ENCODE measurements at regions not wholly inside any gene's neighbourhood (a gene's known extent, or its start where the extent isn't known, plus 50 kb on each side); places are given as distances from the start of the nearest gene placed in this dataset.

DNA sequence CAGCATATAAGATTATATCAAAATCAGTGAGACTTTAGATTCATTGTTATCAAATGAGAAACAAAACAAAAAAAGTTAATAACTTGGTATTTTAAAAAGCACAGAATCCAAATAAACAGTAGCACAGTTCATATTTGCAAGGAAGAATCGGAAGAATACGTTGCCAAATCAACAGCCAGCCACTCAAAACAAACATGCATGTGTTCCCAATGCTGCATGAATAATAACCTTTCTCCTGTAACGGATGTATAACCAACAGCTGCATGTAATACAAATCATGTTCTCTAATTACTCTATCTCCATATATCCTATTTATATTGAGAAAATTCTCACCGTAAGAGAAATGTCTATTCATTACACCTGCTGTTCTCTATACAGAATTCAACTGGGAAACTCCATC, 98.9 kb upstream of the FOXD3 start:
- DNase-seq, result no peak

DNA sequence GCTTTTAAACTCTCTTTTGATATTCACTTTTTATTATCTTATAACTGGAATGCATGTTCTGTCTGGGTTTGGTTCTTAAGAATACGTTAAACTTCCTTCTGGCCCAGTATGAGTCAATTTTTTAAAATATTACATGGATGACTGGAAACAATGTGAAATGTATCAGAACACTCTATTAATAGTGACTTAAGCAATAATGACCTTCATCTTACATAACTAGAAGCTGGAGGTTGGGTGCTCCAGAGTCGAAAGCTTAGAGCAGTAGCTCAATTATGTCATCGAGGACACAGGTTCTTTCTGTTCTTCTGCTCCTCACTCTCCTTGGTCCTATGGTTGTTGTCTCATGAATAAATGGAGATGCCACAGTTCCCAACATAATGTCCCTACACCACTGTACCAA, 91.6 kb upstream of the FOXD3 start:
- no peak for DNase-seq

DNA sequence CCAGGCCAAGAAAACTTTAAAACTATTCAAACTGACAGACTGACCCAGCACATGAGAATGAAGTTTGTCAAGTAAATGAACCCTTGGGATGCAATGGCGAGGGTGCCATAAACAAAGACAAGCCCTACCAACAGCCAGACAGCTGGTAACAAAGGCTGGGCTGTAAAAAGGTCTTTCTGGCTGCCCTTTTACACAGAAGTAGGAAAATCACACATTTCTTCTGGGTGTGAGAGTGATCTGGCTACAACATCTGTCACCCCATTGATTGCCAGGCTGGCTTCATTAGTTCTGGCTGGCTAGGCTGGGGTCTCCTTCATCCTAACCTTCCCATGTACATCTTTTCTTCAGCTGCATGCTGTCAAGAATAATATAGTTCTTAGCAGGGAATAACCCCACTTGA, 83.6 kb upstream of the FOXD3 start:
- no peak for DNase-seq

DNA sequence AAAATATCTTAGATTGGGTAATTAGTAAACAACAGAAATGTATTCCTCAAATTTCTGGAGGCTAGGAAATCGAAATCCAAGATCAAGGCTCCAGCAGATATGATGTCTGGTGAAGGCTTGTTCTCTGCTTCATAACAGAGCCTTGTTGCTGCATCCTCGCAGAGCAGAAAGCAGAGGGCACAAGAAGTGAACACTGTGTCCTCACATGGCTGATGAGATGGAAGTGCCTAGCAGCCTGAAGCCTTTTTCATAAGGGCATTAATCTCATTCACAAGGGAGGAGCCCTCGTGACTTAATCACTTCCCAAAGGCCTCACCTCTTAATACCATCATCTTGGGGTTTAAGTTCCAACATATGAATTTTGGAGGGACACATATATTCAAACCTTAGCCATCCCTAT, 77.2 kb upstream of the FOXD3 start:
- no peak for DNase-seq

DNA sequence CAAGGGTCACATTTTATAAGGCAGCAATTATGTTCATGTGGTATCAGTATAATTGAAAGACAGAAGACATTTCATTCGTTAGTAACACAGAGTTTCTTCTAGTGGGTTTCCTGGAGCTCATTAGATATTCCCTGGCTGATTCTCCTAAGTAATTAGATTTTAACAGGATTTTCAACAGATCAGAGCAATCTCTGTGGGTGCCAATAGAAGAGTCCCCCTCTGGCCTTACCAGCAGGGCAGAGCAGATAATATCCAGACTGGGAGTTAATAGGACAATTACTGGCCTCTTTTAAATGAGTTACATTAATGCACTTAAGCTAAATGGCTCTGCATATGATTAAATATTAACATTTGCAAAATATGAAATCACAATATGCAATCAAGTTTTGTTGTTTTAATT, 74.2 kb upstream of the FOXD3 start:
- DNase-seq, result no peak

DNA sequence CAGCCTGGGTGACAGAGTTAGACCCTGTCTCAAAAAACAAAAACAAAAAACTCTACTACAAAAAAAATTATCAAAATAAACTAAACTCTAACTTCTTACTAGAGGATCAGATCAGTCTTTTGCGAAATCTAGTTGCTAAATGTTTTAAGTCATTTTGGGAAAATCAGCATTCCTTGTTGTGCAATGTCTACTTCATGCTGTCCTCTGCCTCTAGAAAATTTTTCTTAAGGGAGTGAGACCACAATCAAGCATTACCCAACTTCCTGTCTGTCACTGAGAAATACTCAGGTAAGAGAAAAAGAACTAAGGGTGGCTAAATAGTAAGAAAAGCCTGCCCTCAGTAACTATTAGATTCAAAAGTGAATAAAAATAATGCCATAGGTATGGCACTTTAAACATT, 67.2 kb upstream of the FOXD3 start:
- no peak for DNase-seq

DNA sequence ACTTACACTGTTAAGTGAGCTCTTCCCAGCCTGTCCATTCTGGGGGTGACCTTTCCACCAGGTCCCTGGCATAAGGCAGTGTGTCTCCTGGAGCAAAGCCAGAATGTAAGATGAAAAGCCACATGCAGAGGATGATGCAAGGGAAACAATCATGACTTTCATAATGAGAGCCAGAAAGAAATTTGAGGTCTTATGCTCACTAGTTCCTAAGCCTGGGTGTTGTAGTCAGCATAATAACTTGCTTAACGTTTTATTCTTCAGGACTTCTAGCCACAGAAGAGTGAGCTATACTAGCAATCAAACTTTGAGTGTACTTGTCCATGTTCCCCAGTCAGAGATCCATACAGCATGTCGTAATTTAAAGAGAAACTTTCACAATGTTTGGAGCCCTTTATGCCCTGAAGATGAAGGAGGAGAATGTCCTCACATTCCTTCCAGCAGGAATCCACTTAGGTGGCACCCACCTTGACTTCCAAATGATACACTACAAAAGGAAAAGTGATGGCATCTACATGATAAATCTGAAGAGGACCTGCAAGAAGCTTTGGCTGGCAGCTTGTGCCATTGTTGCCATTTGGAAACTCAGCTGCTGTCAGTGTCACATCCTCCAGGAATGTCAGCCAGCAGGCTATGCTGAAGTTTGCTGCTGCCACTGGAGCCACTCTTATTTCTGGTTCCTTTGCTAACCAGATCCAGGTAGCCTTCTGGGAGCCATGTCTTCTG, 60.5 kb upstream of the FOXD3 start:
- DNase-seq, result no peak

DNA sequence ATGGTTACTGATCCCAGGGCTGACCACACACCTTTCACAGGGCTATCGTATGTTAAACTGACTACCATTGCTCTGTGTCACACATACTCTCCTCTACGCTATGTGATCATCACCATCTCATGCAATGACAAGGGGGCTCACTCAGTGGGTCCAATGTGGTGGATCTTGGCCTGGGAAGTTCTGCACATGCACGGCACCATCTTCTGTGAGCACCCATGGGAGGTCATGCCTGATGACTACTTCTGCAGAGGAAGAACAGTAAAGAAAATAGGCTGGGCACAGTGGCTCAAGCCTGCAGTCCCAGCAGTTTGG, 60.0 kb upstream of the FOXD3 start:
- DNase-seq, result no peak

DNA sequence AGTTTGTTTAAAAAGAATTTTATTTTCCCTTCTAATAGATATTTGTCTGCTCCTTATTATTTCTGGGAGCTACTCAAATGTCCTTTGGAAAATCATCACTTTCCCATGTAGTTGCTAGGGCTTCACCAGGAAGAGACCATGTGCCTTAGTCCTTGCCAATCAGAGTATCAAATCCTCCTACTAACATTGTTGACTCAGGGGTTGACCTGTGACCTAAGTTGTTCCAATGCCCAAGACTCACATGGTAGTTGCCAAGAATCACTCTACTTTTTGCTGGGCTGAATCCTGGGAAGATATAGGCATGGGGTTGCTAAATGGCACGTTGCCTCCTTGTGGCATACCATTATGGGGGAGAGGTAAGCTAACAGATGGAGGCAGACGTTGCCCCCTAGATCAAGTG, 58.2 kb upstream of the FOXD3 start:
- no peak for DNase-seq

DNA sequence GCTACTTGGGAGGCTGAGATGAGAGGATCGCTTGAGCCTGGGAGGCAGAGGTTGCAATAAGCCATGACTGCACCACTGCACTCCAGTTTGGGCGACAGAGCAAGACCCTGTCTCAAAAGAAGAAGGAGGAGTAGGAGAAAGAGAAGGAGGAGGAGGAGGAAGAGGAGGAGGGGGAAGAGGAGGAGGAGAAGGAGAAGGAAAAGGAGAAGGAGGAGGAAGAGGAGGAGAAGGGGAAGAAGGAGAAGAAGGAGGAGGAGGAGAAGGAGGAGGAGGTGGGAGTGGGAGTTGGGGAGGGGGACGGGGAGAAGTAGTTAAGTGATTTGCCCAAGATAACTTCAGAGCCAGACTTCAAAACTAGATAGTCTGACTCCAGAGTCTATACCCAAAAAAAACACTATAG, 55.5 kb upstream of the FOXD3 start:
- no peak for DNase-seq

DNA sequence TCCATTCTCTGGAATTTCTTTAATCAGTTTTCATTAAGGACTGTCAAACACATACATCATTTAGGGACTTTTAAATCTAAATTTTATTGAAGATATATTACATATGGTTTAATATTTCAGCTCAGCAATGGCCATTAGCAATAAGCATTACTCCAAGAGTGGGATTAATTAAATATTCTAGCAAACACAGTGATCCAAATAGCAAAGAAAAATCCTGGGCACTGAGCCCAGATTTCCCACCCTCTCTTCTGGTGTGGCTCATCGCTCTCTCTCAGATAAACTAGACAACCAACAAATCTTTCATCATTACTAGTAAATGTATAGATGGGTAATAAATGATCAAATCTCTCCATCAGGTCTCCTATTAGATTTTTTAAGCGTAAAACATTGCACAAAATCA, 53.5 kb upstream of the FOXD3 start:
- no peak for DNase-seq

DNA sequence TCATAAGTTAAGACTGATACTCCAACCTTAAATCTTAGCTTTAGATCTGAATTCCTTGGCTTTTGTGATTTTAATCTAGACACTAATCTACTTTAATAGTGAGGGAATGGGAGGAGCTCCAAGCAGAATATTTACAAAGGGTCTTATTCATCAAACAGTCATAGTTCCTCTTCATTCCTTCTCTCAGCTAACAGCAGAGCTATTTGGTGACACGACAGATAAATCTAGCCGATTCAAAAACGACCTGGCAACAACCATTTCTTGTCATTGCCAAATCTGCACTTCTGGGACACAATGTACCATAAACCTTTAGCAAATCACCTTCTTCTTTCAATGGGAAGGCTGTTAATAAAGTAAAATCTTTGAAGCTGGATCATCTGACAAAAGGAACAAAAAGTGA, 52.8 kb upstream of the FOXD3 start:
- no peak for DNase-seq

All from NCI-H446 treated with DMSO at 0.1 percent for 48 hours (cell line).